SU-DHL-6 (cell line): ENCODE measurements at regions not wholly inside any gene's neighbourhood (a gene's known extent, or its start where the extent isn't known, plus 50 kb on each side); places are given as distances from the start of the nearest gene placed in this dataset.

ENCODE experiments used
- CTCF ChIP-seq: fragments of 200-600 bp; sonication (generic); IDR thresholded peaks from one replicate; pipeline ENCODE4 v1.5.1; 2017; ENCODE audit warnings: antibody characterized with exemption, mild to moderate bottlenecking, low read length, moderate library complexity; ENCODE audit not compliant: insufficient read depth, poor library complexity, severe bottlenecking
- EZH2phosphoT487 ChIP-seq: fragments of 200-600 bp; sonication (generic), shearing (Covaris generic); conservative IDR thresholded peaks from 2 replicates; pipeline ENCODE4 v1.6.1; 2018; ENCODE audit warnings: mild to moderate bottlenecking, antibody characterized with exemption, low read length, moderate library complexity, mixed read lengths

GRCh38 chr2:220346919-220347318 lies 719.5 kb downstream of the SLC4A3 start:
- TF ChIP-seq CTCF: no peak
- no peak for TF ChIP-seq EZH2phosphoT487
